HG03378 (cell line): ENCODE measurements at regions not wholly inside any gene's neighbourhood (a gene's known extent, or its start where the extent isn't known, plus 50 kb on each side); places are given as distances from the start of the nearest gene placed in this dataset.
"Not testable (repeated sequence)": the region's sequence is repeated elsewhere in the genome, so short reads cannot be mapped to it uniquely, and the experiment has no call there.

ENCODE experiments used
- ATAC-seq: cut with Tn5 transposase; IDR thresholded peaks from one replicate; pipeline ENCODE4 v1.9.1; 2021; ENCODE audit warnings: mild to moderate bottlenecking, moderate library complexity; ENCODE audit not compliant: unreplicated experiment

DNA sequence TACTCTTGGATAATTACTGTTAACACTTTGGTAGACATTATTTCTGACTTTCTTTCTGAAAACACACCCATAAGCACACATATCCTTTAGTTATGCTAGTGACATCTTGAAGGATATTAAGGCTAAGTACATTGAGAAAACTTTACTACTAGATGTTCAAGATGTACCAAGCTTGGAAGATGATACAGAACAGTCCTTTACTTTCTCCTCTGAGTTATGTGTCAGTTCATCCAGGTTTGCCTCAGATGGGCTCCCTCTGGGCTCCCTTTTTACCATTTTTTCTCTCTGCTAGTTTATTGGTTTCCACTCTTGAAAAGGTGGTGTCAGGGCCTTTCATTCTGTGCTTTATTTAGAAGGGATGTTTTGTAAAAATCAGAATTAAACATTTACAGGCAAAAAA lies 172.3 kb downstream of the S1PR1 start:
- no peak for ATAC-seq

GRCh38 chr1:101410048-101410878 lies 173.4 kb downstream of the S1PR1 start:
- ATAC-seq = peak; percentile 58

GRCh38 chr1:101420406-101420805 lies 183.6 kb downstream of the S1PR1 start:
- no peak for ATAC-seq

- ATAC-seq = not testable (repeated sequence)
Observed at GRCh38 chr1:101428083-101428482, 191.3 kb downstream of the S1PR1 start.

DNA sequence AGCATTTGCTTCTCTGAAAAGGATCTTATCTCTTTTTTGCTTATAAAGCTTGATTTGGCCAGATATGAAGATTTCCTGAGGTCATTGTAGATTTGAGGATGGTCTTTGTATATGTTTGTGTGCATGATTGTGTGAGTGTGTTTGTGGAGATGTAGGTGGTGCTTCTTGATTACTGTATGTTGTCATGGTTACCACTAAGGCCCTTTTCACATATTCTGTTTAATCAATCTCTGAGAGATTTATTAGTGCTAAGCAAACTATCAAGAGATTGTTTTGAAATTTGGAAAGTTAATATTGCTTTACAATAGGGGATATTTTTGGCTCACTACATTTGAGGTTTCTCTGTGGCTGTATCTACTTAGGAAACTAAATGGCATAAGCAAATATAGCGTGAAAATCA lies 191.7 kb downstream of the S1PR1 start:
- ATAC-seq = no peak

DNA sequence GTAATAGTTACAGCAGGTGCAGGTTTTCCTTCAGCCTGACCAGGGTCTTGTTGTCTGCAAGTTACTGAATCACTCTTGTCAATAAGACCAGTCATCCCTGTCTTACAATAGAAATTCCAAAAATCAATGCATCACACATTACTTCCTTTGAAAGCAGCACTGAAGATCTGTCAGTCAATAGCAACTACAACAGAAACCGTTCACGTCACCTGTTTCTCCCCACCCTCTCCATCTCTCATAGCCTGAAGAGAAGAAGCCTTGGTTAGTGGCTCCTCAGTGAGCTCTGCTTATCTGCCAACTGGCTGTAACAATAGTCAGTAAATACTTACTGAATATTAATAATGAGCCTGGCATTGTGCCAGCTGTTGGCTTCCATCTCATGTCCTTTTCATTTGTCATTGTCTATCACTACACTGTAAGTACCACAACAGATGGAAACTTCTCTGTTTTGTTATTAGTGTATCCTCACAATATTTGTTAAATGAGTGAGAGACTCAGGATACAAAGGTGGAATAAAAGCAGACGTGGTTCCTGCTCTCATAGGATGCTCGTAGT lies 195.2 kb downstream of the S1PR1 start:
- no peak for ATAC-seq

GRCh38 chr1:101435831-101436511 lies 199.2 kb downstream of the S1PR1 start:
- ATAC-seq = peak; percentile 62

DNA sequence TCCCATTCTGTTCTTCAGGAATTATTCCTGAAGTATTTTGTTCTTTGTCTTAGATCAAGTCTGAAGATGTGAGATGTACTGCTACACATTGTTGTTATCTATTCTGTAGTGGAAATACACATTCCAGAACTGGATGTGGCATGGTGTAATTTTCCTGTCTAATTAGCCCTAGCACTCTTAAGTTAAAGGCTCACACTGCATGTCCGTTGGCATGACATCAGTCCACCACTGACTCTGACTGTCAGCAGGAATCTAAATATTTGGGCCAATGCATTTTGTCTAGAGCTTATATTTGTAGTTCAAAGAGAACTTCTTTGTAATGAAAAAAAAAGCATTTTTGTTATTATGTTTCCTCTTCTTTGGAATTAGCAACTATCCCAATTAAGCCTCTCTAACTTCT lies 201.0 kb downstream of the S1PR1 start:
- no peak for ATAC-seq

- ATAC-seq = peak; percentile 56
Observed at GRCh38 chr1:101438359-101438758, 201.5 kb downstream of the S1PR1 start.

GRCh38 chr1:101440485-101440884 lies 203.7 kb downstream of the S1PR1 start:
- ATAC-seq = no peak

DNA sequence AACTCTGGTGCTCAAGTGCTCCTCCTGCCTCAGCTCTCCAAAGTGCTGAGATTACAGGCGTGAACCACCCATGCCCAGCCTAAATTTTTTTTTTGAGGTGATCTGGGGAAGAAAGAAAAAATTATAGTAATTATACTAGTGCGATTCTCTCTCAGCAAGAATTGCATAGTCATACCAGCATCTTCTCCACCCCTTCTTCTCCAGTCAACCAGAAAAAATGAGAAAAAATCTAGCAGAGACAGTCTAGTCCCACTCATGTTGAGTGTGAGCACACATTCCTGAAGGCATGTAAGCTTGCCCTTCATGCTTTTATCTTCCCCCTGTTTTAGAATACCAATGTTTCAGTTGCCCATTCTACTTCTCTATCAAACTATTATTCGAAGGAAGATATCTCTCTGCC lies 207.6 kb downstream of the S1PR1 start:
- ATAC-seq = peak; percentile 60

- peak; percentile 36 for ATAC-seq
Observed at GRCh38 chr1:101444873-101445618, 208.2 kb downstream of the S1PR1 start.

- no peak for ATAC-seq
Observed at GRCh38 chr1:101448018-101448417, 211.2 kb downstream of the S1PR1 start.

DNA sequence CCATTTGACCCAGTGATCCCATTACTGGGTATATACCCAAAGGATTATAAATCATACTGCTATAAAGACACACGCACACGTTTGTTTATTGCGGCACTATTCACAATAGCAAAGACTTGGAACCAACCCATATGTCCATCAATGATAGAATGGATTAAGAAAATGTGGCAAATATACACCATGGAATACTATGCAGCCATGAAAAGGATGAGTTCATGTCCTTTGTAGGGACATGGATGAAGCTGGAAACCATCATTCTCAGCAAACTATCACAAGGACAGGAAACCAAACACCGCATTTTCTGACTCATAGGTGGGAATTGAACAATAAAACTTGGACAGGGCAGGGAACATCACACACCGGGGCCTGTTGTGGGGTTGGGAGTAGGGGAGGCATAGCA lies 213.9 kb downstream of the S1PR1 start:
- not testable (repeated sequence) for ATAC-seq

- ATAC-seq = peak; percentile 72
Observed at GRCh38 chr1:101451888-101452287, 215.1 kb downstream of the S1PR1 start.

DNA sequence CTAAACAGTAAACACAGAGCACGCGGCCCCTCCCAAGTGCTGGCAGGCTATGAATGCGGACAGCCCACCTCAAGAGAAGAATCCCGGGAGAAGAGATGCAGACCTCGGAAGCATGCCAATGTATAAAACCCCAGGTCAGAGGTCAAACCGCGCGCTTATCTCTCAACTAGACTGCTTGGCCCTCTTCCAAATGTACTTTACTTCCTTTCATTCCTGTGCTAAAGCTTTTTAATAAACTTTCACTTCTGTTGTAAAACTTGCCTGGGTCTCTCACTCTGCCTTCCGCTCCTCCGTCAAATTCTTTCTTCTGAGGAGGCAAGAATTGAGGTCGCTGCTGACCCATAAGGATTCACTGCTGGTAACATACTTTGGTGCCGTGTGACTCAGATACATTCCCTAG lies 216.0 kb downstream of the S1PR1 start:
- no peak for ATAC-seq

DNA sequence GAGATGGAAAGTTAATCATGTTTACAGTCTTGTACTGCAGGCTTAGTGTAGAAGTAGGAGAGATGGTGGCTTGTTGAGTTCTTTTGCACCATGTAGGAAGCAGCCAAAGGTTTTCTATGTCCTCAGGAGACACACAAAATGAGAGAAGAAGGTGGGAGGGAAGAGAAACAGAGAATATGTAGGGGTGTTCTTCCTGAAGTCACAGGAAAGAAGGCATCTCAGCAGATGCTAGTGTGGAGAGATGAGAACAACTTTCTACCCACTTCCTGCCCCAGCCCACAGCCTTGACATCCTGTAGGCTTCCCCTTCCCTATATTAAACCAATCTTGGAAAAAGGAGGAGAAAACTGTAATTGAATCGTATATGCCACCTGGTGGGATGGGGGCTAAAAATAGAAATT lies 217.0 kb downstream of the S1PR1 start:
- peak; percentile 77 for ATAC-seq

GRCh38 chr1:101455166-101455565 lies 218.3 kb downstream of the S1PR1 start:
- no peak for ATAC-seq

- ATAC-seq = no peak
Observed at GRCh38 chr1:101460739-101461138, 223.9 kb downstream of the S1PR1 start.

GRCh38 chr1:101463195-101463594 lies 226.4 kb downstream of the S1PR1 start:
- no peak for ATAC-seq

DNA sequence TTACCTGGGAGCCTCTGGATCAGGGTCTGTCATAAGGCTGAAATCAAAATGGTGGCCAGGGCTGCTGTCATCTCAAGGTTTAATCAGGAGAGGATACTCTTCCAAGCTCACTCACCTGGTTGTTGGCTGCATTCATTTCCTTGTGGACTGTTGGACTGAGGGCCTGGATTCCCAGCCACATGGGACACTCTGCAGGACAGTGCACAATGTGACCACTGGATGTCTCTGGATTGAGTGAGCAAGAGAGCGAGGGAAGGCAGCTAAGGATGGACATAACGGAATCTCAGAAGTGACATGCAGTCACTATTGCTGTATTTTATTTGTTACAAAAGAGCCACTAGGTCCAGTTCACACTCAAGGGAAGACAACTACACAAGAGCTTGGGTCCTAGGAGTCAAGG lies 229.1 kb downstream of the S1PR1 start:
- ATAC-seq = no peak
